ENCODE measurements at regions not wholly inside any gene's neighbourhood (a gene's known extent, or its start where the extent isn't known, plus 50 kb on each side); places are given as distances from the start of the nearest gene placed in this dataset.

DNA sequence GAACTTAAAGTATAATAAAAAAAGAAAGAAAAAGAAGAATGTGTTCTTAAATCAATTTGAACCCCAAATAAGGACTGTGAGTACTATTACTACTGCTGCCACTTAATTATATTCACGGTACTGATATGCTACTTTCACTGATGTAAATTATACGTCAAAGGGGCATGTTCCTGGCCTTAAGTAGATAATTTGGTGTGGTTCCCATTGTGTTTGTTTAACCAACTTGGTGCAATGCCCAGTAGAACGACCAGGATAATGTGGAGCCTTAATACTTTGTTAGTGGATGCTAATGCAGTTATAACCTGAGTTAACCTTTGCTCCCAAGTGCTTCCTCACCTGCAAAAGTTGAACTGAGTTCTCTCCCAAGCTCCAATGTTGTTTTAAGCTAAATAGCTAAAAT, 142.0 kb downstream of the NR4A2 start:
- no peak overlapping the region for H3K4me3 ChIP-seq (replicated peaks; ENCODE audit: low read depth, low read length)
- DNase-seq (ENCODE audit: low read depth): no peak
- TF ChIP-seq, protein P1, sequence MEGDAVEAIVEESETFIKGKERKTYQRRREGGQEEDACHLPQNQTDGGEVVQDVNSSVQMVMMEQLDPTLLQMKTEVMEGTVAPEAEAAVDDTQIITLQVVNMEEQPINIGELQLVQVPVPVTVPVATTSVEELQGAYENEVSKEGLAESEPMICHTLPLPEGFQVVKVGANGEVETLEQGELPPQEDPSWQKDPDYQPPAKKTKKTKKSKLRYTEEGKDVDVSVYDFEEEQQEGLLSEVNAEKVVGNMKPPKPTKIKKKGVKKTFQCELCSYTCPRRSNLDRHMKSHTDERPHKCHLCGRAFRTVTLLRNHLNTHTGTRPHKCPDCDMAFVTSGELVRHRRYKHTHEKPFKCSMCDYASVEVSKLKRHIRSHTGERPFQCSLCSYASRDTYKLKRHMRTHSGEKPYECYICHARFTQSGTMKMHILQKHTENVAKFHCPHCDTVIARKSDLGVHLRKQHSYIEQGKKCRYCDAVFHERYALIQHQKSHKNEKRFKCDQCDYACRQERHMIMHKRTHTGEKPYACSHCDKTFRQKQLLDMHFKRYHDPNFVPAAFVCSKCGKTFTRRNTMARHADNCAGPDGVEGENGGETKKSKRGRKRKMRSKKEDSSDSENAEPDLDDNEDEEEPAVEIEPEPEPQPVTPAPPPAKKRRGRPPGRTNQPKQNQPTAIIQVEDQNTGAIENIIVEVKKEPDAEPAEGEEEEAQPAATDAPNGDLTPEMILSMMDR (IDR thresholded peaks at IDR 0.05; ENCODE audit: low read length, missing control alignments): no peak

DNA sequence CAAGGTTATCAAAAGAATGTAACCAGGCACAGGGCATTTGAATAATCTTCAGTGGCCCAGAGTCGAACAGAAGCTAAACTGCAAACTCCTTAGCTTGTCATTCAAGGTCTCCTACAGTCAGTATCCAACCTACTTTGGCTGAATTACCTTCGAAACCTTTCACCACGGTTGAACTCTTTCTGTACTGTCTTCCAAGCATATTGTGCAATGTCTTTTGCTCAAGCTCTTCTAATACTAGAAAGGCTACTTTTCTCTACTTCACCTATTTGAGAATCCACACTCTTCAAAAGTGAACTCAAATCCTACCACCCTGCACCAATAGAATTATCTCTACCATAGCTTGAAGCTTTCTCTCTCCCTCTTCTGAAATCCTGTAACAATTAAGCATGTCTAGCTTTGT, 142.9 kb downstream of the NR4A2 start:
- TF ChIP-seq, protein P1 (IDR thresholded peaks at IDR 0.05; ENCODE audit: low read length, missing control alignments): no peak
- no peak overlapping the region for H3K4me3 ChIP-seq (replicated peaks; ENCODE audit: low read depth, low read length)
- no peak for DNase-seq (ENCODE audit: low read depth)

DNA sequence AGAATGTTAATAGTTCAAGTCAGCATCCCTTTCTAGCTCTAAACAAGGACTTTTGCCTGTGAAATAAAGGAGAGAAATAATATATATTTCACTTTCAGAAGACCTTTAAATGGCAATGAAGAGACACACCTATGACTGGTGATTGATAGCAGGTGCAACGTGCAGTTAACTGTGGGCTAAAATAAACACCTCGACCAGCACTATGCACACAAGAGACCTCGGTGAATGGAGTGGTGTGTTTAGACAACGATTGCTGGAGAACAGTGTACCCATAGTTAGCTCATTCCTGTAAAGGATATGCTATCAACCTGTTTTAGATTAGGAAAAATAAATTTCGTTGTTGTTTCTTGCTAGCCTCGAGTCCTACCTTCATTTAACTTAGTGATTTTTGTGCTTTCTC, 143.4 kb downstream of the NR4A2 start:
- DNase-seq (ENCODE audit: low read depth): no peak
- H3K4me3 ChIP-seq (replicated peaks; ENCODE audit: low read depth, low read length): no peak overlapping the region
- TF ChIP-seq, protein P1 (IDR thresholded peaks at IDR 0.05; ENCODE audit: low read length, missing control alignments): no peak

DNA sequence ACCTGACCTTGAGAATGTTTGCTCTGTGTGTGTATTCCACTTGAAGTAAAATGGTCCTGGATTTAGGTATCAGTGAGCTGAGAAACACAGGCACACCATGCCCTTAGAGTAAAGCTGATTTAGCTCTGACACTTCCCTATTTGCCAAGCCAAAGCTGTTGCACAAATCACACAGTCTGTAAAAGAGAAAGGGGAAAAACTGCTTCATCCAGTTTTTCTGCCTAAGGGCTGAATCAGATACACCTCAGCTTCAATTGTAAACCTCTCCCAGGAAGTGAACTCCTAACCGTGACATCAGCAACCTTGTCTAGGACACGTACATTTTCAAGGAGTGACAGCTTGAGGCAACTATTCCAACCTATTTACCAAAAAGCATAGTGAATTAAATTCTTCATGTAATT, 150.4 kb downstream of the NR4A2 start:
- TF ChIP-seq, protein P1 (IDR thresholded peaks at IDR 0.05; ENCODE audit: low read length, missing control alignments): no peak
- DNase-seq (ENCODE audit: low read depth): no peak
- H3K4me3 ChIP-seq (replicated peaks; ENCODE audit: low read depth, low read length): no peak overlapping the region

DNA sequence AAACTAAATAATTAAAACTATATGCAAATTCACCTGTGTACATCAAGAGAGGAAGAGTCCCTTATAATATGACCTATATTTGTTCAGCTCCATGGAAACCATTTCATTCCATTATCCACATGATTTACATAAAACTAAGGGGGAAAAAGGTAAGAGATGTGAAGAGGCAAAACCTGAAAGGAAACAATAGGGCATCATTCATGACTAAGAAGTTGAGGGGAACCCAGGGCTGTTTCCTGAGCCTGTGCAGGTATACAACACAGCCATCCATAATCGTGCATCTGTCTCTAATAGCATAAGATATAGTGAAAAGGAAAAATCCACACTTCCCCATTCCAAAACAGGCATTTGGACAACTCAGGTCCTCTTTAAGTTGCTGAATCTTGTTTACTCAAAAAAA, 151.3 kb downstream of the NR4A2 start:
- no peak overlapping the region for H3K4me3 ChIP-seq (replicated peaks; ENCODE audit: low read depth, low read length)
- DNase-seq (ENCODE audit: low read depth): no peak
- TF ChIP-seq, protein P1 (IDR thresholded peaks at IDR 0.05; ENCODE audit: low read length, missing control alignments): no peak

DNA sequence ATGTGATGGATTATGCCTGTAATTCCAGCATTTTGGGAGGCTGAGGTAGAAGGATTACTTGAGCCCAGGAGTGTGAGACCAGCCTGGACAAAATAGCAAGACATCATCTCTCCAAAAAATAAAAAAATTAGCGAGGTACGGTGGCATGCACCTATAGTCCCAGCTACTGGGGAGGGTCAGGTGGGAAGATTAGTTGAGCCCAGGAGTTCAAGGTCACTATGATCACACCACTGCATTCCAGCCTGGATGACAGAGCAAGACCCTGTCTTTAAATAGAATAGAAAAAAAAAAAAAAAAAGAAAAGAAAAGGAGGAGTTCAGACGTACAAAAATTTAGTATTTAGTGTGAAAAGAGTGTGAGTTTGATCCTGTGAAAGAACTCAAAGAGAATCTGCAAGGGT, 154.9 kb downstream of the NR4A2 start:
- no peak for DNase-seq (ENCODE audit: low read depth)
- H3K4me3 ChIP-seq (replicated peaks; ENCODE audit: low read depth, low read length): no peak overlapping the region
- TF ChIP-seq, protein P1 (IDR thresholded peaks at IDR 0.05; ENCODE audit: low read length, missing control alignments): no peak

DNA sequence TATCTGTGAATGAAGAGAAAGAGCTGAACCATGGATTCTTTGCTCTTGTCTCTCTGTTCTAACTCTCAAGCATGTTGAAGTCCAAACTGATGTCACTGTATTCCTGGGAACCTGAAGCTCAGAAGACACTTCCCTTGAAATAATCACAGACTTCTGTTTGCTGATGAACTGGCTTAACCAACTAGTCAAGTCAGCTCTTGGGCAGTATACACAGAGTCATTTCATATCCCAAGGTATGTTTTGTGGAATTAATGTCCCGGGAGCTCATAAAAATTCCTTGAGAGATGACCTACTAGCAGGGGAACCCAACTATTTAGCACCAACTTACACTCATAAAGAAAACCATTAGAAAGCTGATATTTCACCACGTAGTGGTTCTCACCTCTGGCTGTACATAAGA, 156.6 kb downstream of the NR4A2 start:
- TF ChIP-seq, protein P1 (IDR thresholded peaks at IDR 0.05; ENCODE audit: low read length, missing control alignments): no peak
- DNase-seq (ENCODE audit: low read depth): no peak
- H3K4me3 ChIP-seq (replicated peaks; ENCODE audit: low read depth, low read length): no peak overlapping the region

Measured in fibroblast of pulmonary artery (primary cell).